GM12878 (cell line): ENCODE measurements at regions not wholly inside any gene's neighbourhood (a gene's known extent, or its start where the extent isn't known, plus 50 kb on each side); places are given as distances from the start of the nearest gene placed in this dataset.

Experiments
- ATAC-seq: fragments of 200-7000 bp; cut with Tn5 transposase; 3 replicates; pipeline ENCODE4 v1.9.1; 2020; ENCODE audit warnings: mild to moderate bottlenecking, moderate library complexity
- BruUV-seq: library from RNA; stranded (reverse); fragments of 400-500 nt; replicated peaks from 2 replicates; lab custom pipeline; 2021; lab: Mats Ljungman, UMichigan
- CTCF ChIA-PET: fragments of 300-600 bp; sonication (Branson Sonifier 250); formaldehyde crosslinking; extraction: SDS; loops from one replicate; lab custom pipeline; 2021; ENCODE audit warnings: inconsistent platforms; lab: Yijun Ruan, JAX
- POLR2A ChIA-PET: fragments of 350-600 bp; formaldehyde crosslinking; extraction: SDS; loops from one replicate; lab custom pipeline; 2021; ENCODE audit warnings: inconsistent platforms; lab: Charles Lee
- RAD21 ChIA-PET: fragments of 300-600 bp; sonication (Branson Sonifier 250); formaldehyde crosslinking; loops from one replicate; lab custom pipeline; 2023; ENCODE audit warnings: antibody characterized with exemption; ENCODE audit not compliant: unreplicated experiment; lab: Charles Lee
- SMC1A ChIA-PET: fragments of 300-600 bp; sonication (Branson Sonifier 250); formaldehyde crosslinking; loops from one replicate; lab custom pipeline; 2023; ENCODE audit not compliant: unreplicated experiment, uncharacterized antibody; lab: Charles Lee
- DNase-seq: peaks from one replicate; pipeline ENCODE4 v3.0.0-alpha.2; 2011; ENCODE audit warnings: low read depth, low spot score
- FAIRE-seq: peaks from 3 replicates; lab custom pipeline; 2011; peaks lifted over from hg19 to GRCh38; lab: Jason Lieb, UNC
- H2AFZ ChIP-seq: 2 replicates; pipeline ENCODE4 v1.6.0; 2011; ENCODE audit warnings: low read depth, low read length, control low read depth; ENCODE audit not compliant: control insufficient read depth
- H3K27ac ChIP-seq: 2 replicates; pipeline ENCODE4 v1.5.1; 2011; ENCODE audit warnings: control low read depth; ENCODE audit not compliant: control insufficient read depth, insufficient read depth
- H3K27me3 ChIP-seq, 2 experiments: replicated peaks in 1 of 2; 2 replicates each; pipeline versions ENCODE4 v1.6.0 to v1.6.1; 2011; ENCODE audit warnings: low read length in 1 of 2; ENCODE audit not compliant: control insufficient read depth in 2 of 2, insufficient read depth in 2 of 2
- H3K36me3 ChIP-seq, 2 experiments: 2 replicates each; pipeline ENCODE4 v1.5.1; 2011; ENCODE audit warnings: low read length in 1 of 2; ENCODE audit not compliant: control insufficient read depth in 2 of 2, insufficient read depth in 2 of 2
- H3K4me1 ChIP-seq: 2 replicates; pipeline ENCODE4 v1.6.1; 2011; ENCODE audit warnings: mild to moderate bottlenecking, low read length, moderate library complexity, mixed read lengths; ENCODE audit not compliant: control insufficient read depth, insufficient read depth
- H3K4me2 ChIP-seq: 2 replicates; pipeline ENCODE4 v1.6.0; 2011; ENCODE audit warnings: control low read depth; ENCODE audit not compliant: control insufficient read depth, insufficient read depth
- H3K4me3 ChIP-seq: fragments of 200-600 bp; sonication (generic); 2 replicates; pipeline ENCODE4 v1.5.1; 2016
- H3K79me2 ChIP-seq: 2 replicates; pipeline ENCODE4 v1.6.0; 2011; ENCODE audit warnings: low read length; ENCODE audit not compliant: control insufficient read depth, insufficient read depth
- H3K9ac ChIP-seq: 2 replicates; pipeline ENCODE4 v1.8.0; 2011; ENCODE audit warnings: low read length, control low read depth, mixed read lengths; ENCODE audit not compliant: control insufficient read depth, insufficient read depth
- H3K9me3 ChIP-seq: replicated peaks from 3 replicates; pipeline ENCODE4 v1.5.1; 2011; ENCODE audit warnings: mild to moderate bottlenecking, low read length; ENCODE audit not compliant: control insufficient read depth, insufficient read depth
- H4K20me1 ChIP-seq: 2 replicates; pipeline ENCODE4 v1.6.0; 2011; ENCODE audit not compliant: control insufficient read depth, insufficient read depth
- BHLHE40 ChIP-seq, 2 experiments: fragments of 450-650 bp in 1 of 2; IDR thresholded peaks; 2 replicates each; pipeline ENCODE4 v1.6.1; 2011 to 2017; ENCODE audit warnings: low read depth in 2 of 2, borderline replicate concordance in 1 of 2, improper control_type of control experiment in 1 of 2, low read length in 1 of 2, mild to moderate bottlenecking in 1 of 2
- FOXK2 ChIP-seq: fragments of 450-650 bp; IDR thresholded peaks from 2 replicates; pipeline ENCODE4 v1.6.1; 2017; ENCODE audit warnings: mild to moderate bottlenecking, moderate library complexity
- GATAD2B ChIP-seq: fragments of 450-650 bp; conservative IDR thresholded peaks from 2 replicates; pipeline ENCODE4 v1.6.1; 2017; ENCODE audit warnings: low read depth, mild to moderate bottlenecking, moderate library complexity
- NFYA ChIP-seq: IDR thresholded peaks from 2 replicates; pipeline ENCODE4 v1.6.1; 2011; ENCODE audit warnings: low read depth, mild to moderate bottlenecking, low read length, improper control_type of control experiment, borderline replicate concordance
- NR2F1 ChIP-seq: fragments of 450-650 bp; conservative IDR thresholded peaks from 2 replicates; pipeline ENCODE4 v1.6.1; 2017; ENCODE audit warnings: mild to moderate bottlenecking
- POU2F2 ChIP-seq: IDR thresholded peaks from 3 replicates; pipeline ENCODE4 v1.6.1; 2011; ENCODE audit warnings: low read depth, mild to moderate bottlenecking, low read length, borderline replicate concordance
- RUNX3 ChIP-seq: IDR thresholded peaks from 2 replicates; pipeline ENCODE4 v1.6.1; 2012; ENCODE audit warnings: low read length, inconsistent platforms
- SREBF1 ChIP-seq: IDR thresholded peaks from 2 replicates; pipeline ENCODE4 v1.6.1; 2012; ENCODE audit warnings: mild to moderate bottlenecking, low read length
- TARDBP ChIP-seq: IDR thresholded peaks from 2 replicates; pipeline ENCODE4 v1.6.1; 2016; ENCODE audit warnings: borderline replicate concordance
- WGBS: methylation state at CpG from one replicate; pipeline ENCODE4 v1.1.6; 2016; ENCODE audit warnings: low lambda C conversion rate; ENCODE audit not compliant: insufficient replicate concordance, insufficient coverage; ENCODE audit errors: missing lambda C conversion rate; 5-methylcytosine and 5-hydroxymethylcytosine counted together
- in situ Hi-C: fragments of 300-500 bp; cut with MboI; formaldehyde crosslinking; loops from 9 replicates; pipeline ENCODE4 v1.14.3; 2018; ENCODE audit warnings: mixed read lengths
- intact Hi-C: fragments of 100-400 bp; cut with micrococcal nuclease; formaldehyde crosslinking; loops from one replicate; pipeline ENCODE4 v1.14.2; 2022; ENCODE audit not compliant: unreplicated experiment

DNA sequence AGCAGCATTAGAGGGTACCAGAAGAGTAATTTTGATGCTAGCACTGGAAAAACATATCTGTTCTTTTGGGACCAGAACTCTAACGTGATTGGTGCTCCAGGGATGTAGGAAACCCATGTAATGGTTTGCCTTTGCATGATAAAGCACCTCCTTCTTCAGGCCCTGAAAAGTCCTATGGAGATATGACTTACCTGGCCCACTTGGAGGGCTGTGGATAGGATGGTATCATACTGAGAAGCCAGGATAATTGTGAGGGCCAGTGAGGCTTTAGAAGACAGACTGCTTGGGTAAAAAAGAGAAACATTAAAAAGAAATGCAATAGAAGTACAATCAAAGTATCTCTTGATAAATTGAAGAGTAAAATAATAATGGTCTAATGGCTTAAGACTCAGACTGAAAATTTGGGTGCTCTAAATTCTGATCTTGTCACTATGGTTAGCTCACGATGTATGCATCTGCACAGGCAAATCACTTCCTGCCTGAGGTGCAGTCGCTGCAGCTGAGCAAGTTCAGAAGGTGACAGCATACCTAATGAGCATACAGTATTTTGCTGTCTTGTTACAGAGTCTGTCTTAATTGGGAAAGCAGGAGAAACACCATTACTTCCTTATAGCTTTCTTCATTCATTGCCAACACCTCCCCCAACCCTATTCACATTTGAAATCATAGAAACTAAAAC is 371.5 kb downstream of the NUP35 start:
- no peaks in the 10 kb centered on the region for H3K36me3 ChIP-seq
- TF ChIP-seq RUNX3: peak; percentile 69
- TF ChIP-seq FOXK2: no peak
- TF ChIP-seq POU2F2: peak; percentile 69; the same call in 1 of the 3 replicates
- TF ChIP-seq NFYA: no peak
- no peak for TF ChIP-seq SREBF1
- TF ChIP-seq NR2F1: peak; percentile 73
- TF ChIP-seq TARDBP: no peak
- TF ChIP-seq BHLHE40 (IDR thresholded peaks at IDR 0.05; ENCODE audit: borderline replicate concordance in 1 of 2, low read depth in 2 of 2, low read length in 1 of 2): peak; percentile 25 to 61; a peak in 1 of 4 replicates
- no peak for TF ChIP-seq GATAD2B
- 2% methylated on average over 3 of the region's 3 CpGs for WGBS
- no peaks in the 10 kb centered on the region for H3K27me3 ChIP-seq
- H3K9ac ChIP-seq: no peak overlapping the region
- CTCF ChIA-PET: interaction anchor here (0.6 kb wide), 1 partner anchor 397 kb away, joined by 3 read pairs; no protein-coding TSS in a partner anchor
- ATAC-seq (peak; percentile 99), FAIRE-seq (peak; percentile 31), DNase-seq (peak; percentile 32)
- H2AFZ ChIP-seq: no peak overlapping the region
- in situ Hi-C loops: no loop called here
- H3K79me2 ChIP-seq: no peaks in the 10 kb centered on the region
- intact Hi-C loops: loop anchor here (2.0 kb wide), 1 partner anchor 67 kb away; no protein-coding TSS in a partner anchor
- no peaks in the 10 kb centered on the region for H3K9me3 ChIP-seq
- no peaks in the 10 kb centered on the region for H4K20me1 ChIP-seq
- POLR2A ChIA-PET: no interaction called here
- no peak overlapping the region for H3K4me2 ChIP-seq
- no peak overlapping the region for H3K27ac ChIP-seq
- RAD21 ChIA-PET: interaction anchor here (1.5 kb wide), 1 partner anchor 60 kb away, joined by 3 read pairs; no protein-coding TSS in a partner anchor
- no TSS peak for BruUV-seq
- no peak overlapping the region for H3K4me3 ChIP-seq
- no peaks in the 10 kb centered on the region; the same call in 1 of the 2 replicates for H3K4me1 ChIP-seq
- SMC1A ChIA-PET: interaction anchor here (0.7 to 1.7 kb wide), 5 partner anchors 9 to 372 kb away, joined by 3 to 5 read pairs (median 3); no protein-coding TSS in a partner anchor
